ENCODE measurements at regions not wholly inside any gene's neighbourhood (a gene's known extent, or its start where the extent isn't known, plus 50 kb on each side); places are given as distances from the start of the nearest gene placed in this dataset.

DNA sequence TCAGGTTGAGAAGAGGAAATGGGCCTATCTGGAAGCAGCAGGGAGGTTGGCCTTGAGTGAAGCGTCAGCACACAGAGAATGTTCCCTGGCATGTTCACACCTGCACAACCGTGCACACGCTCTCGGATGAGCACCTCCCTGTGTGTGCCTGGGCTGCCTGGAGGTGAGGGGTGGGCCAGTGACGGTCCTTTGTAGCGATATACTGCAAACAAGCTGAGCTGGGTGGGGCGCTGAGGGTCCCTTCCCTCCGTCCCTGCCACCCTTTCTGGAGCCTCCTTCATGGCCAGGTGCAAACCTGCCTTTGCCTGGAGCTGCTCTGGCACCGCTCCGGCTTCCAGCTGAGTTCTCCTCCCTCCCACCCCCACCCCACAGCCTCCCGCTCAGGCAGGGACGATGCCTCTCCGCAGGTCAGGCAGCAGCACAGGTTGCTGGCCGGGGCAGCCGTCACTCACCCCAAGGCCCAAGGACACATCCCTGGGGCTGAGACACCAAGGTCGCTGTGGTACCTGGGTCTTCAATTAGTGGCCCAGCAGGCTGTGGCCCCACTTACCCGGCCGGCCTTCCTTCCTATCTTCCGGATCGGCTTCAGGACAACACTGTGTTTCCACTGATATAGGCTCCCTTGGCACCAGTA is 111.6 kb downstream of the ERMARD start:
- BruUV-seq (replicated peaks) = no TSS peak
- CTCF ChIA-PET = no interaction called here
- intact Hi-C loops (cut with micrococcal nuclease; ENCODE audit: unreplicated experiment) = no loop called here
- Mint-ChIP-seq H3K27me3 (ENCODE audit: unreplicated experiment) (peaks cover 28% of the 10 kb centered on the region), H3K27ac (ENCODE audit: unreplicated experiment) (no peak overlapping the region), H3K4me1 (ENCODE audit: low read depth, unreplicated experiment) (no peaks in the 10 kb centered on the region), H3K4me3 (ENCODE audit: low read depth, unreplicated experiment) (no peak overlapping the region), H3K9me3 (ENCODE audit: low read depth, unreplicated experiment) (peaks cover 6% of the 10 kb centered on the region), H3K36me3 (ENCODE audit: insufficient read depth, unreplicated experiment) (no peaks in the 10 kb centered on the region)
- TF ChIP-seq, protein P1, sequence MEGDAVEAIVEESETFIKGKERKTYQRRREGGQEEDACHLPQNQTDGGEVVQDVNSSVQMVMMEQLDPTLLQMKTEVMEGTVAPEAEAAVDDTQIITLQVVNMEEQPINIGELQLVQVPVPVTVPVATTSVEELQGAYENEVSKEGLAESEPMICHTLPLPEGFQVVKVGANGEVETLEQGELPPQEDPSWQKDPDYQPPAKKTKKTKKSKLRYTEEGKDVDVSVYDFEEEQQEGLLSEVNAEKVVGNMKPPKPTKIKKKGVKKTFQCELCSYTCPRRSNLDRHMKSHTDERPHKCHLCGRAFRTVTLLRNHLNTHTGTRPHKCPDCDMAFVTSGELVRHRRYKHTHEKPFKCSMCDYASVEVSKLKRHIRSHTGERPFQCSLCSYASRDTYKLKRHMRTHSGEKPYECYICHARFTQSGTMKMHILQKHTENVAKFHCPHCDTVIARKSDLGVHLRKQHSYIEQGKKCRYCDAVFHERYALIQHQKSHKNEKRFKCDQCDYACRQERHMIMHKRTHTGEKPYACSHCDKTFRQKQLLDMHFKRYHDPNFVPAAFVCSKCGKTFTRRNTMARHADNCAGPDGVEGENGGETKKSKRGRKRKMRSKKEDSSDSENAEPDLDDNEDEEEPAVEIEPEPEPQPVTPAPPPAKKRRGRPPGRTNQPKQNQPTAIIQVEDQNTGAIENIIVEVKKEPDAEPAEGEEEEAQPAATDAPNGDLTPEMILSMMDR (IDR thresholded peaks at IDR 0.05; ENCODE audit: unreplicated experiment) = no peak
- no peak for DNase-seq

DNA sequence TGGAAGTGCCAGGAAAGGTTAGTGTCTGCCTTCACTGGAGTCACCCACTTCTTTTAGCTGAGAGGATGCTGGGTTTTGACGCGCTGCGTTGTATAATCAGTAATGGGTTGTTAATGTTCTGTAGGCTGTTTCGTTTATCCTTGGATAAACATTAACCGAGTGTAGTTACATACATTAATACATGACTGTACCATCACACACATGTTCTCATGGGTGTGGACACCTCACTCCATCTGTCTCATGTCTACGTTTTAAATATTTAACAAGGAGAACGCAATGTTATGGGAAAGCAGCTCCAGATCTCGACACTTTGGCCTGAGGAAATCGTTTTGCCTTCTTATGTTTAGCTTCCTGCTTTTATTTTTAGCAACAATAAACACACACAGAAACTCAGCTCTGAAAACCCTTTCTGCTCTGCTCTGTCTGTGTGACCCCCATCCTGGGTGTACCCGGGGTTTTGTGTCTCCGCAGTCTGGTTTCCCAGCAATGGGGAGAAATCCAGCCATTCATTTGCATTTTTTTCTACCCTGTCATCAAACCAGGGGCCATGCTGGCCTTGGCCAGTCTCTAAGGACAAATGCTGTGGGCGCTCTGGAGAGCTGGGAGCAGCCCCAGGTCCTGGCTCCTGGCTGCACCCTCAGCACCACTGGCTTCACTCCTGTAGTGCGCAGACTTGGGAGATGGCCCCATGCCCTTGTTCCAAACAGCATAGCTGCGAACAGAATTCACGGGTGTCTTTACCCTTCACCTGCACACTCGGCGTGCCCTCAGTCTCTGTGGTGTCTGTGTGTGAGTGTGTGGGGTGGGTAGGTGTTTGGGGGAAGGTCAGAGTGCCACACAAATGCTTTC is 110.8 kb downstream of the ERMARD start:
- no peaks in the 10 kb centered on the region for H3K4me1 Mint-ChIP-seq (ENCODE audit: low read depth, unreplicated experiment)
- CTCF ChIA-PET = no interaction called here
- H3K27ac Mint-ChIP-seq (ENCODE audit: unreplicated experiment) = no peak overlapping the region
- TF ChIP-seq, protein P1 (IDR thresholded peaks at IDR 0.05; ENCODE audit: unreplicated experiment) = no peak
- H3K27me3 Mint-ChIP-seq (ENCODE audit: unreplicated experiment) = peaks cover 28% of the 10 kb centered on the region
- peaks cover 6% of the 10 kb centered on the region for H3K9me3 Mint-ChIP-seq (ENCODE audit: low read depth, unreplicated experiment)
- intact Hi-C loops (cut with micrococcal nuclease; ENCODE audit: unreplicated experiment) = no loop called here
- DNase-seq = no peak
- BruUV-seq (replicated peaks) = no TSS peak
- no peaks in the 10 kb centered on the region for H3K36me3 Mint-ChIP-seq (ENCODE audit: insufficient read depth, unreplicated experiment)
- H3K4me3 Mint-ChIP-seq (ENCODE audit: low read depth, unreplicated experiment) = no peak overlapping the region

DNA sequence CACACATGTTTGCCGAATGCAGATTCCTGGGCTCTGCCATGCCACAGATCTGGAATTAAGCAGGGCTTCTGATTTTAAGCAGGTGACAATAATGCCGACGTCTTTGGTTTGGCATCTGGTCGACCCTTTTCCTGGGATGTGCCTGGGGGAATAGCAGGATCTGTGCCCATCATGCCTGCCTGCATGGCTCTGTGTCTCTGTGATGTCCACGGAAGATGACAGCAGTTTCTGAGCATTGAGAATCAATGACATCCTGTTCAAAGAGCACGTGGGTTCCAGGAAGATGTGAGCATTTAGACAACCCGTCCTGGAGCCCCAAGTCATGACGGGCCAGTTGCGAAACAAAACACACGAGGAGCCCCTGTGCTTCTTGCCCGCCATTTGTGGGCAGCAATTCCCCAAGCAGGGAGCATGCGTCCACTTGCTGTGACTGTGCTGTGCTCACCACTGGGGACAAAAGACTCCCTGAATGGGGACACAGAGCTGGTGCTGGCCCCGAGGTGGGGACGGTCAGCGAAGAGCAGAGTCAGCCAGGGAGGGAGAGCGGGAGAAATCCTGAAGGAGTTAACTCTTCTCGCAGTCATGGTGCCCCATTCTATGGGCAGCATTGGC is 110.1 kb downstream of the ERMARD start:
- intact Hi-C loops (cut with micrococcal nuclease; ENCODE audit: unreplicated experiment) = no loop called here
- CTCF ChIA-PET = no interaction called here
- BruUV-seq (replicated peaks) = no TSS peak

DNA sequence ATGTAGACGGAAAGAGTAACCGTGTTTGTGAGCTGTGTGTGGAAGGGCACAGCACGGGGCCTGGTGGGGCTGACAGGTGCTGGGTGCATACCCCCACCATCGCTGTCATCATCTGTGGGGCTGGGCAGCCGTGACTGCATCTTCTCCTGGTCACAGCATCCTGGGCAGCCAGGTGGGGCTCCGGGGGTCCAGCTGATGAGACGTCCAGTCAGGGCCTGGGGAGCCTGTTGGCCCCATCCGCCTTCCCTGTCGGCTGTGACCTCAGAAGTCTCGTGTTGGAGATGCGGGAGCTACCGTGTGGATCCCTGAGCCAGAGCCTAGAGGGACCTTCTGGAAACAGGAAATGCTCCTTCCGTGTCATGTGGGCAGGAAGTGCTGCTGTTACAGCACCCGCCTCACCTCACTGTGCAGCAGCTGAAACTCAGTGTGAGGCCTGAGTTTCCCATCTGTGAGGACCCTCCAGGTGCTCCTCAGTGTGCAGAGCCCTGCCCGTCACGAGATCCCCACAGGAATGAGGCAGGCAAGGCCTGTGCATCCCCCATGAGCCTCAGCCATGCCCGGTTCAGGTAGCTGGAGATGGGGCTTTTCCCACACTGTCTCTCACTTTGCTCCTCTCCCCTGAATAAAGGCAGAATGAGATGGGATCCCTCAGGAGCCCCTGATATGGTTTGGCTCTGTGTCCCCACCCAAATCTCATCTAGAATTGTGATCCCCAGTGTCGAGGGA is 108.7 kb downstream of the ERMARD start:
- no peak for DNase-seq
- Mint-ChIP-seq H3K4me3 (ENCODE audit: low read depth, unreplicated experiment) (no peak overlapping the region), H3K9me3 (ENCODE audit: low read depth, unreplicated experiment) (peaks cover 6% of the 10 kb centered on the region), H3K4me1 (ENCODE audit: low read depth, unreplicated experiment) (no peaks in the 10 kb centered on the region), H3K36me3 (ENCODE audit: insufficient read depth, unreplicated experiment) (no peaks in the 10 kb centered on the region), H3K27me3 (ENCODE audit: unreplicated experiment) (peaks cover 24% of the 10 kb centered on the region), H3K27ac (ENCODE audit: unreplicated experiment) (no peak overlapping the region)
- CTCF ChIA-PET = no interaction called here
- BruUV-seq (replicated peaks) = no TSS peak
- TF ChIP-seq, protein P1 (IDR thresholded peaks at IDR 0.05; ENCODE audit: unreplicated experiment) = no peak
- intact Hi-C loops (cut with micrococcal nuclease; ENCODE audit: unreplicated experiment) = no loop called here

More for the DNA sequence above, 110.1 kb downstream of the ERMARD start:
- Mint-ChIP-seq H3K36me3 (ENCODE audit: insufficient read depth, unreplicated experiment) (no peaks in the 10 kb centered on the region), H3K27me3 (ENCODE audit: unreplicated experiment) (peaks cover 28% of the 10 kb centered on the region), H3K4me1 (ENCODE audit: low read depth, unreplicated experiment) (no peaks in the 10 kb centered on the region), H3K9me3 (ENCODE audit: low read depth, unreplicated experiment) (peaks cover 6% of the 10 kb centered on the region), H3K4me3 (ENCODE audit: low read depth, unreplicated experiment) (no peak overlapping the region), H3K27ac (ENCODE audit: unreplicated experiment) (no peak overlapping the region)
- no peak for DNase-seq
- TF ChIP-seq, protein P1 (IDR thresholded peaks at IDR 0.05; ENCODE audit: unreplicated experiment) = no peak
